Chondrocyte (in vitro differentiated cells): ENCODE measurements at regions not wholly inside any gene's neighbourhood (a gene's known extent, or its start where the extent isn't known, plus 50 kb on each side); places are given as distances from the start of the nearest gene placed in this dataset.

ENCODE experiments used
- DNase-seq: peaks from one replicate; pipeline ENCODE4 v3.0.0; 2021; ENCODE audit warnings: mixed read lengths, low spot score
- H3K27ac Mint-ChIP-seq: one replicate; pipeline ENCODE4 v1.8.0; 2021; ENCODE audit warnings: mild to moderate bottlenecking, moderate library complexity, mixed read lengths; ENCODE audit not compliant: unreplicated experiment
- H3K27me3 Mint-ChIP-seq: 2 replicates; pipeline ENCODE4 v1.8.0; 2021; ENCODE audit warnings: low read depth, mixed read lengths
- H3K36me3 Mint-ChIP-seq: 2 replicates; pipeline ENCODE4 v1.8.0; 2021; ENCODE audit warnings: low read depth, mixed read lengths
- H3K4me1 Mint-ChIP-seq: 2 replicates; pipeline ENCODE4 v1.8.0; 2021; ENCODE audit warnings: low read depth, mild to moderate bottlenecking, mixed read lengths
- H3K4me3 Mint-ChIP-seq: one replicate; pipeline ENCODE4 v1.8.0; 2021; ENCODE audit warnings: mild to moderate bottlenecking, moderate library complexity, mixed read lengths; ENCODE audit not compliant: unreplicated experiment
- H3K9me3 Mint-ChIP-seq: 2 replicates; pipeline ENCODE4 v1.8.0; 2021; ENCODE audit warnings: low read depth, mixed read lengths
- TF ChIP-seq, protein P1 (sequence below): fragments of 200-600 bp; sonication (generic); IDR thresholded peaks from 2 replicates; pipeline ENCODE4 v1.5.0; 2021; ENCODE audit warnings: antibody characterized with exemption, mild to moderate bottlenecking, moderate library complexity

DNA sequence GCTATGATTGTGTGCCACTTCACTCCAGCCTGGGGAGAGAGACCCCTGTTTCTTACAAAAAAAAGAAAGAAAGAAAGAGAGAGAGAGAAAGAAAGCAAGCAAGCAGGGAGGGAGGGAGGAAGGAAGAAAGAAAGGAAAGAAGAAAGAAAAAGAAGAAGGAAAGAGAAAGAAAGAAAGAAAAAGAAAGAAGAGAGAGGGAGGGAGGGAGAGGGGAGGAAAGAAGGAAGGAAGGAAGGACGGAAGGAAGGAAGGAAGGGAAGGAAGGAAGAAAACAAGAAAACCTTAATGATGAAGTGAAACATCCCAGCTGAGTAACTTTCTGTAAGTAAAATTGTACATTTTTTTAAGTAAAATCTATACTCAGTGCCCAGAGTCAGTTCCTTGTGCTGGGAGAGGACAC lies 75.5 kb upstream of the GLS start:
- no peak for DNase-seq
- Mint-ChIP-seq H3K9me3 (no peaks in the 10 kb centered on the region), H3K27me3 (no peaks in the 10 kb centered on the region), H3K27ac (no peak overlapping the region), H3K4me1 (peaks cover 12% of the 10 kb centered on the region), H3K36me3 (no peaks in the 10 kb centered on the region), H3K4me3 (no peak overlapping the region)
- TF ChIP-seq, protein P1, sequence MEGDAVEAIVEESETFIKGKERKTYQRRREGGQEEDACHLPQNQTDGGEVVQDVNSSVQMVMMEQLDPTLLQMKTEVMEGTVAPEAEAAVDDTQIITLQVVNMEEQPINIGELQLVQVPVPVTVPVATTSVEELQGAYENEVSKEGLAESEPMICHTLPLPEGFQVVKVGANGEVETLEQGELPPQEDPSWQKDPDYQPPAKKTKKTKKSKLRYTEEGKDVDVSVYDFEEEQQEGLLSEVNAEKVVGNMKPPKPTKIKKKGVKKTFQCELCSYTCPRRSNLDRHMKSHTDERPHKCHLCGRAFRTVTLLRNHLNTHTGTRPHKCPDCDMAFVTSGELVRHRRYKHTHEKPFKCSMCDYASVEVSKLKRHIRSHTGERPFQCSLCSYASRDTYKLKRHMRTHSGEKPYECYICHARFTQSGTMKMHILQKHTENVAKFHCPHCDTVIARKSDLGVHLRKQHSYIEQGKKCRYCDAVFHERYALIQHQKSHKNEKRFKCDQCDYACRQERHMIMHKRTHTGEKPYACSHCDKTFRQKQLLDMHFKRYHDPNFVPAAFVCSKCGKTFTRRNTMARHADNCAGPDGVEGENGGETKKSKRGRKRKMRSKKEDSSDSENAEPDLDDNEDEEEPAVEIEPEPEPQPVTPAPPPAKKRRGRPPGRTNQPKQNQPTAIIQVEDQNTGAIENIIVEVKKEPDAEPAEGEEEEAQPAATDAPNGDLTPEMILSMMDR: no peak

DNA sequence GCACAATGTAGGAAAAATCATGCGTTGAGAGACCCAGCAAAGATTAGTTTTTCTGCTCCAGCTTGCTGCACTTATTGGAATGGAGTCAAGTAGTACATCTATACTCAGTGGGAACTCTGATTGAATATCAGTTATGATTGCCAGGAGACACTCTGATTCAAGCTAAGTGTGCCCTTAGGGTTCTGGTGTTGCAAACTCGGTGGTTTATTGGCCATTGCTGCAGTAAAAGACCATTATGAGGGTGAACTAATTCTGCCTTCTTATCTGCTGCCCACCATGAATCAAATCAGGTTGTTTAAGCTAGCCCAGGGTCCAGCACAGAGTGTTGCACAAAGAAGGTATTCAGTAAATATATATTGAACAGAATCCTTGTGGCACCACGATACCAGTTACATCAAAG lies 74.8 kb upstream of the GLS start:
- DNase-seq: no peak
- H3K4me1 Mint-ChIP-seq: peaks cover 19% of the 10 kb centered on the region
- H3K4me3 Mint-ChIP-seq: no peak overlapping the region
- TF ChIP-seq, protein P1: no peak
- H3K9me3 Mint-ChIP-seq: no peaks in the 10 kb centered on the region
- H3K36me3 Mint-ChIP-seq: no peaks in the 10 kb centered on the region
- H3K27me3 Mint-ChIP-seq: no peaks in the 10 kb centered on the region
- H3K27ac Mint-ChIP-seq: no peak overlapping the region

DNA sequence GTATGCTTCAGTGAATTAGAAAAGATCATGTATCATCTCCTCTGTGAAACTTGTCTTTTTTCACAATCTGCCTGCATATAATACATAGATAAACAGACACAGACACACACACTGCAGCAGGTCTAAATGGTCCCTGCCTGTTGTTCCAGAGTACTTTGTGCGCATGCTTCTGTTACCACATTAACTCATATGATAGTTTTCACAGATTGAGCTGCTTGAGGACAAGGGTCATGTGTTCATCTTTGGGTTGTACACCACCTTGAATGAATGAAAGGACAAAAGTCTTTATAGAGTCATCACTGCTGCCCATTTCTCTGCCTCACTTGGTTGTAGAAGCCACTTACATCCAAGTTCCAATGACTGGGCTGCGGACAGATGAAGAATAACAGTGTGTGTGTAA lies 72.7 kb upstream of the GLS start:
- Mint-ChIP-seq H3K27me3 (no peaks in the 10 kb centered on the region), H3K27ac (no peak overlapping the region), H3K4me3 (no peak overlapping the region), H3K36me3 (no peaks in the 10 kb centered on the region), H3K9me3 (no peaks in the 10 kb centered on the region), H3K4me1 (peaks cover 38% of the 10 kb centered on the region)
- TF ChIP-seq, protein P1: no peak
- DNase-seq: no peak

DNA sequence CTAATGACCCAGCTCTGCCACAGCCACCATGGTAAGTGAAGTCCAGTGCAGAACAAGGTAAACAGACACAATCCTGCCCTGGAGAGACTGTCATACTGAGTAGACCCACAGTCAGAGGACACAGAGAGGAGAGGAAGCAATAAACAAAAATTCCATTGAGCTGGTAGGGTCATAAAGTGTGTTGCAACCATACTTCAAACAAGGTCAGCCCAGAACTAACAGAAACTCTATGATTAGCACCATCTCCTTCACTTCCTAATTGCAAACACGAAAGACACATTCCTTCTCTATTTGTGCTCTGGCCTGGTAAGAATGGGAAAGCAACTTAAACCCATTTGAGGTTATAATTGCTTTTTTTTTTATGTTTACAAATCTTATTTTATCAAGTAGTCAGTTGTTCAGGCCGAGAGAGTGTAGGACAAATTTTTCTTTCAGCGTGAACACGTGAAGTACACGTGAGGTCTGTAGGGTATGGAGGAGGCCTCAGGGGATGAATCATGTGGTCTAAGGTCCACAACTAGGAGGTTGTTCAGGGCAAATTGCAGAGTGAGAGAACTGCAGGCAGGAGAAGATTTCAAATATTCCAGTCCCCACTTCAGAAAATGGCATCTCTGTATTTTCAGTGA lies 71.4 kb upstream of the GLS start:
- Mint-ChIP-seq H3K9me3 (no peaks in the 10 kb centered on the region), H3K36me3 (no peaks in the 10 kb centered on the region), H3K27me3 (no peaks in the 10 kb centered on the region), H3K27ac (no peak overlapping the region), H3K4me1 (peaks cover 48% of the 10 kb centered on the region), H3K4me3 (no peak overlapping the region)
- DNase-seq: no peak
- TF ChIP-seq, protein P1: no peak

DNA sequence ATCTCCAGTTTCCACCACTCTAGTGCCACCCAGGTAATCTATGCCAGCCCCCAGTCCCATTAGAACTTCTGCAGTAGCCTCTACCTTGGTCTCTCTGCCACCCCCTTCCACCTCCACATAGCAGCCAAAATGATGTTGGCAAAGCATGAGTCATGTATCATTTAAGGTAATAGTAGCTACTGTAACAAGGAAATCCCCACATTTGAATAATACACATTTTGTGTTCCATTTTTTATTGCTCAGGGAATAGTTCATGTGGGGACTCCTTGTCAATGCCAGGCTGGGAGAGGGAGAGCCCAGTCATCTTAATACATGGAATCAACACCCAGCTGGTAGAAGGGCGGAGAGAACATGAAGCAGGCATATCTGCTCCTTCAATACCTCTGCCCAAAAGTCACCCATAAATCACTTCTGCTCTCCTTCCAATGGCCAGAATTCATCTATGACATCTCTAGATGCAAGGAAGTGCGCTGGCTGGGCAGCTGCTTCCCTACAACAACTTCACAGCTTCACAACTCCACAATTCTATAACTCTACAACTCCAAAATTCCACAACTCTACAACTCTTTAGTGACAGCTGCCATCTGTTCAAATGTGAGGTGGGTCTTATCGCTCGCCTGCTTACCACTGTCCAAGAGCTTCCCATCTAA lies 70.6 kb upstream of the GLS start:
- Mint-ChIP-seq H3K4me1 (peaks cover 48% of the 10 kb centered on the region), H3K27ac (no peak overlapping the region), H3K4me3 (no peak overlapping the region), H3K36me3 (no peaks in the 10 kb centered on the region), H3K9me3 (no peaks in the 10 kb centered on the region), H3K27me3 (no peaks in the 10 kb centered on the region)
- no peak for DNase-seq
- TF ChIP-seq, protein P1: no peak
